ENCODE measurements at regions not wholly inside any gene's neighbourhood (a gene's known extent, or its start where the extent isn't known, plus 50 kb on each side); places are given as distances from the start of the nearest gene placed in this dataset.

GRCh38 chr18:78622251-78622906, 357.2 kb upstream of the SALL3 start:
- DNase-seq: no peak

DNA sequence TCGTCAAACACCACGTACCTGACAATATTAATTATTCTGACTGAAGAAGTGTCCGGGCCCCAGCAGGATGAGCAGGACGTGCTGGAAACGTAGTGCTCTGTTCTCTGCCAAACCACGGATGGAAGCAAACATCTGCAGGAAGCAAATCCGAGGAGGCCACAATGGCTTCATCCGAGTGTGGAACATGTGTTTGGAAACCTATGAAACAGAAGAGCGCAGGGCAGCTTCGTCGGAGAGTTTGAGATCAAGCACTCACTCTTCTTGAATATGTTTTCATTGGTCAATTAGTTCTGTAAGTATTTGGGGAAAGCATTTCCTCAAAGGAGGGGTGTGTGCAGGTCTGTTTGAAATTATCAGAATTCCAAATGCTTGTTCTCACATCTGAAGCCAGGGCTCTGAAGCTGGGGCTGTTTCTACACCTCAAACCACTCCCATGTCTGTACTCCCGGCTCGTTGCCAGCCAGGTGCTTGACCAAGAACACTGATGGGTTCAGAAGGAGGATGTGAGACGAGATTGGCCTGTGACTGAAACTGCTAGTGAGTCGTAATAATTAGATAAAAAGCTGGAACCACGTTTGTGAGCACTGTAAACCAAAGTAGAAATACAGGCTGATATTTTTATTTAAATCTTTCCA, 356.6 kb upstream of the SALL3 start:
- DNase-seq: no peak

DNA sequence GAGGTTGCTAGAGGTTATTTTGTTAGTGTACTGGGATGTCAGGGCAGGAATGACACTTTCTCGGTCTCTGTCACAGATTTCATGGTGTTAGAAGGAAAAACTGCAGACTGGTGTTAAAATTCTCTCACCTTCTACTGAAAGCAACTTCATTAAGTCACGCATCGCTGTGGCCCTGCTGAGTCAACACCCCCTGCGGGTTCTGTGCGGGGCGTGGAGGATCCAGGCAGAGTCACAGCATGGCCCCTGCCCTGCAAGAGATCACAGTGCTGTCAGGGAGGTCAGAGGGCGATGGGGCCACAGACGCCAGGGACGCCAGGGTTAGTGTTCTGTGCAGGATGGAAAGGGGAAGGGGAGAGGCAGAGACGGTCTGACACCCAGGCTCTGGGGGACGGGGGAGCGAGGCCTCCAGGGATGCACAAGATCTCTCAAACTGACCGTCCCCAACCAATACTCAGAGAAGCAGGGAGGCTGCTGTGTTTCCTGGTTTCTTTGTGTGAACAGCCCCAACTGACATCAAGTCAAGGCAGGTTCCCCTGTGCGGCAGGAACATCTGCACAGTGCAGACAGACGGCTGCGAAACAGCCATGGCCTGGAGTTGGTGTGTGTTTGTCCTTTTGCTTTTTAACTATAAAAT, 354.9 kb upstream of the SALL3 start:
- DNase-seq: no peak

- no peak for DNase-seq
Measured at GRCh38 chr18:78625847-78626246, 353.8 kb upstream of the SALL3 start.

DNA sequence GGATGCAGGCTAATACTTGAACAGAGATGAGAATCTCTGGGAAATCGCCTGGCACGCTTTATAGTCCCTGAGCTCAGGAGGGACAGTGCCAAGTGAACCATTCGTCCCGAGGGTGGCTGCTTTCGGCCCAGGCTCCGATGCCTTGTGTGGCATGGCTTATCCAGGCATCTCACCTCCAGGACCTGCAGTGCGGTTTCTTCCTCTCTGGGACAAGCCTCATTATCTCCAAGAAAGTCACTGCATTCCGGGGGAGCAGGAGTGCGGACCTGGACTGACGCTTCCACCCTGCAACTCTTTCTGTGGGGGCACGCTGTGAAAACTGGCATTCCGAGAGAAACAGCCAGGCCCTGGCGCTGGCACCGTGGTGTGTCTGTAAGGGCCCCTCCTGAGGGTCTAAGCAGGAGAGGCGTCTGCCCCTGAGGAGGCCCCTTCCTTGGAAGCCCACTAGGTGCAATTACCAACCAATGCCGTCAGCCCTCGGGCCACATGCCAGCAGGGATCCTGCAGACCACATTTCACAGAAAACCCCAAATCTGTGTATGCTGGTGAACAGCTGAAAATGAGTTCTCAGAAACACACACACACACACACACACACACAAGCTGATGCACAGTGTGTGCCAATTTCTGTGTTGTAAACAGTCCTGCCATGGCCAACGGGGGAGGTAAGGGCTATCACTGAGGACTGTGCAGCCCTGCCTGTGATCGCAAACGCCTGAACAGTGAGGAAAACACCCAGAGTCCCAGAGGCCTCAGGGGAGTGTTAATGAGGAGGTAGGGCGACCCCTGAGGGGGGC, 351.9 kb upstream of the SALL3 start:
- DNase-seq: no peak

- DNase-seq: no peak
Measured at GRCh38 chr18:78629426-78629825, 350.2 kb upstream of the SALL3 start.

GRCh38 chr18:78630356-78630755, 349.3 kb upstream of the SALL3 start:
- no peak for DNase-seq

DNA sequence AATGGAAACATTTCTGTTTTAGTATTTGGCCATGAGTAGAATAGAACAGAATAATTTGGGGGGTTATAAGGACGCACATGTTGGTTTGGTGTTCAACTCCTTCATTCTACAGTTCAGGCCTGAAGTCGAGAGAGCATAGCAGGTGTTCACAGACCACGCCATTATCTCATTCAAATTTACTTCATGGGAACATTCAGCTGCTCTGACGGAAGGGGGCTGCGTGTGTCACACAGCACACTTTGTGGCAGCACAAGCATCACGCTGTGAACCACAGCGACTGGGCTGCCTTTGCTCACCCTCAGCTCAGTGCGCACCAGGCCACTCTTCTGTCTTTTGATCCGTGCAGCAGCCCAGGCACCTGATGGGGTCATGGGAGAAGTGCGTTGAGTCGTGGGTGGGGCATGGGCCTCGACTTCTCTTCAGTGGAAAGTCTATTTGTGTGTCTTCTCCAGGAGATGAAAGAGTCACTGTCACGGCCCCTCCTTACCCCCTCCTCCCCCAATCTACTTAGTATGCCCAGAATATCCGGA, 348.6 kb upstream of the SALL3 start:
- no peak for DNase-seq

- no peak for DNase-seq
Measured at GRCh38 chr18:78632111-78632541, 347.5 kb upstream of the SALL3 start.

GRCh38 chr18:78634061-78634696, 345.4 kb upstream of the SALL3 start:
- DNase-seq: no peak

- no peak for DNase-seq
Measured at GRCh38 chr18:78635093-78635800, 344.4 kb upstream of the SALL3 start.

- no peak for DNase-seq
Measured at GRCh38 chr18:78636260-78636659, 343.4 kb upstream of the SALL3 start.

GRCh38 chr18:78637442-78638402, 341.9 kb upstream of the SALL3 start:
- DNase-seq: no peak

- no peak for DNase-seq
Measured at GRCh38 chr18:78639006-78639950, 340.3 kb upstream of the SALL3 start.

DNA sequence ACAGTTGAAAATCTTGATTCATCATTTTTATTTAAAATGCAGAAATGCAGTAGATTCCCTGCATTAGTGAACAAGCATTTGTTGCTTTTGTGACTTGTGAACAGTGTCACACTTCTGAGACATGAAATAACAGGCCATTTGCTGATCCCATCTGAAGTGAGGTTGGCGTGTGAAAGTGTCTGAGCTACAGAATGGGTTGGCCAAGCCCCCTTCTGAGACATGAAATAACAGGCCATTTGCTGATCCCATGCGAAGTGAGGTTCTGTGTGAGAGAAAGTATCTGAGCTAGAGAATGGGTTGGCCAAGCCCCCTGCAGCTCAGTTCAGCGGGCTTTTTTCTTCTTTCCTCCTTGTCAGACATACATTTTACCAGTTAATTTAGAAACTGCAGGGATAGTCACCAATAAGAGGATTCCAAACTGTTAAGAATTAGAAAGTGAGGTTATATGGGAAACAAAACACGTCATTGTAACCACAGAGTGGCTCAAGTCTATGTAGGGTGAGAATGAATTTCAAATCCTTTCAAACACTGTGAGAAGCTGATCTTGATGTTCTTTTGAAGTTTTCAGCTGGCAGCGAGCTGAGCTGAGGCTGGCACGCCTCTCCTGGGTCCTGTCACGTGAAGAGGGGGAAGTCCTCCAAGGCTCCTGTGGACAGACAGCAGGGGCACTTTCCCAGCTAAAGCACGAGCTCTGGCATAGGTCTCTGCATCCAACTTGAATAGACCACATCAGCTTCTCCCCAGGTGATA, 339.2 kb upstream of the SALL3 start:
- no peak for DNase-seq

GRCh38 chr18:78641689-78642231, 337.9 kb upstream of the SALL3 start:
- DNase-seq: no peak

- no peak for DNase-seq
Measured at GRCh38 chr18:78642296-78642951, 337.2 kb upstream of the SALL3 start.

DNA sequence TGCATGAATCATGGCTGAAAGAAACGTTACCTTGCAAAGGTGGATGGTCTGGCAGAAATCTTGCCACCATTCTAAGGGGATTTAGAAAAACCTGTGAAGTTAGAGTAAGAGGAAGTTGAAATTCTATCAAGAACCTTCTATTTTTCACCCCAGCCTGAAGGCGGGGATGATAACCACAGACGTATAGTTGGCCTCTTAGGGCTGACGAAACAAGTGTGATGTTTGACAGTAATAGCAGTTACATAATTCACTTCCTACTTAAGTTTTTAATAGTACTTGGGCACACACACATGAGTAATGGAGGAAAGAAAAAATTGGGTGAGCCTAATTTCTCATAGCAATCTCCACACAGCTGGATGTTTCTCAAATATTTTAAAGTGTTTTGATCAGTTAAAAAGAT, 336.6 kb upstream of the SALL3 start:
- DNase-seq: no peak
